HG03460 (cell line): ENCODE measurements at regions not wholly inside any gene's neighbourhood (a gene's known extent, or its start where the extent isn't known, plus 50 kb on each side); places are given as distances from the start of the nearest gene placed in this dataset.

ENCODE experiments used
- ATAC-seq: cut with Tn5 transposase; IDR thresholded peaks from one replicate; pipeline ENCODE4 v1.9.1; 2021; ENCODE audit not compliant: unreplicated experiment

GRCh38 chr18:25815659-25816058 is 274.8 kb downstream of the SS18 start:
- no peak for ATAC-seq

GRCh38 chr18:25814841-25815458 is 275.5 kb downstream of the SS18 start:
- ATAC-seq = peak; percentile 93

DNA sequence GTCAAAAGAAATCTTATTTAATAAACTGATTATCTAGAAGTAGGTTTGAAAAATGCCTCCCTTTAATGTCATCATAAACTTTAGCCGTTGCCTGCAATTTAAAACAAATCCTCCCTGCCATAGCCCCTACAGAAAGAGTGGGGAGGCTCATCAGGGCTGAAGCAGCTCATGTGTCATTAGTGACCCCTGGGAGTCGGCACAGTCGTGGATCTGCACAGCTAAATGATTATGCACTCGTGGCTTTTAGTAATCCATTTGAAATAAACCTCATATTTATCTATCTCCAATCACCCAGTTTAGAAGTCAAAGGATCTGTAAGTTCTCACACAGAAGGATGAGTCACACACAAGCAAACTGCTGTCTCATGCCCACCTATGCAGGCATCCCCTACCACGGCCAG is 277.3 kb downstream of the SS18 start:
- ATAC-seq = no peak

- no peak for ATAC-seq
Measured at GRCh38 chr18:25810736-25811135, 279.7 kb downstream of the SS18 start.

DNA sequence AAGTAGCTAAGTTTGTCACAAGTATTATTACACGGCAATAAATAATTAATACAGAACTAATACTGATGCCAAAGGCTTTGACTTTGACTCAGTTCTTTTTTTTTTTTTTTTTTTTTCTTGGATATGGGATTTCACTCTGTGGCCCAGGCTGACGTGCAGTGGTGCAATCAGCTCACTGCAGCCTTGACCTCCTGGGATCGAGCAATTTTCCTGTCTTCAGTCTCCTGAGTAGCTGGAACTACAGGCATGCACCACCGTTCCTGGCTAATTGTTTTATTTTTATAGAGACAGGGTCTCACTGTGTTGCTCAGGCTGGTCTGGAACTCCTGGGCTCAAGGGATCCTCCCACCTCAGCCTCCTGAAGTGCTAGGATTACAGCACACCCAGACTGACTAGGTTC is 284.5 kb downstream of the SS18 start:
- ATAC-seq = no peak

GRCh38 chr18:25805323-25805722 is 285.1 kb downstream of the SS18 start:
- ATAC-seq = no peak

DNA sequence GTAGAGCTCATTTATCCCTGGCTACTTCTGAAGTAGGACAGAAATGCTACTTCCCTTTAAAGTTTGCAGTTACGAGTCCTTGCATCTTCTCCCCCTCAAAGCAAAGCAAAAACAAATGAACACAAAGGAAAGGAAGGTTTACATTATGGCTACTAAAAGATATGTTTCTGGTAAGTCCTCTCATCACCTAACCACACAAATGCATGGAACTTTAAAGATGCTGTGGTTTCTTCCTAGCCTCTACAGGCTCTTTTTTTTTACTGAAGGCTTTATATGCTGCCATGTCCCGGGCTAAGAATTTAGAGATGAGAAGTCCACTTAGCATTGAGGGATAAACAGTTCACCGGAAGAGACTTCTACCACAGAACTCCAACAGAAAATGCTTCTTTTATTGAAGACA is 291.2 kb downstream of the SS18 start:
- ATAC-seq = no peak

DNA sequence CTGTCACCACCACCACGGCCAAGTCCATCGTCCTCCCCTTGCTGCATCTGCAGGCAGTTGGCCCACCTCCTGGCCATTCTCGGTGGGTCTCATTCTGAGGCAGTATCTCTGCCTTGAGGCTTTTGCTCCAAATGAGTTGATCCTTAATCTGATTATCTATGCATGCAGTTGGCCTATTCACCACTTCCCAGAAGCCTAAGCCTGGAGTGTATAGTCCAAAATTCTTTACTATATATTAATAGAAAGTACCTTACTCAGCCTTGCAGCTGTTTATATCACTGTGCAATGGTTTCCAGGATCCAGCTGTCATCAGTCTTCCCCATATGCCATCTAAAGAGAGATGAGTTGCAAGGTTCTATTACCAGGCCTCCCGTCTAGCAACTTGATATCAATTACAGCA is 292.4 kb downstream of the SS18 start:
- no peak for ATAC-seq

DNA sequence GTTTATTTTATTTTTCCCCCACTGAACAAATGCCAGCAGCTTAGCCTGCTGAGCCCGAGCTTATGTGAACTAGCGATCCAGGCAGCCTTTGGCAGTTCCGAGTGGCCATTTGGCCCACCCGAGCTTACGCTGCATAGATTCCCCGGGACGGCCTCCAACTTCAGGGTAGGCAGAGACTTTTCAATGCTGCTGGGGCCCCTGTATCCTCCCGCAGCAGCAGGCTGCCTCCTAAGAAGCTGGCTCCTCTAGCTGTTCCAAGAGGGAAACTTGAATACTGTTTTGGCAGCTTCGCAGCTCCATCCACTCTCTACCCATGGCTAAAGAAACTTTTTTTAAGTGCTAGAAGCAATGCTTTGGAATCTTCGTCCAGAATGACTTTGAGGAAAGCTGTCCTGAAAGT is 295.2 kb downstream of the SS18 start:
- ATAC-seq = no peak

- no peak for ATAC-seq
Measured at GRCh38 chr18:25787276-25787675, 303.1 kb downstream of the SS18 start.

- ATAC-seq = no peak
Measured at GRCh38 chr18:25786758-25787157, 303.7 kb downstream of the SS18 start.

DNA sequence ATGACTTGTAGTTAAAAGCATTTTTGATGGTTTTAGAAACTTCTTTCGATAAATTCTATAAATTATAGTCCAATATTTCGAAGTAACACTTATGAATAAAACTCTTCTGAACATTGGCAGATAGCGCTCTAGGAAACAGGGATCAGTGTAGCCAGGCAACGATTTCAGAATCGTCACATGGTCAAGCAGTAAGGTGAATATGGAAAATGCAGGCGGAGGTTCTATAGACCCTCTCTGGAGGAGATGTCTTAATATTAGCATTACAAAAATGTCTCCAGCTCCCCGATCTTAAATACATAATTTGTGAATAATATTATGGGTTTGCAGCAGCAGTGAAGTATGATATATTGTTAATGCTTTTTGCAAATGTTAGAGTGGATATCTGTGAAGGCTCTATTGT is 310.3 kb downstream of the SS18 start:
- no peak for ATAC-seq

DNA sequence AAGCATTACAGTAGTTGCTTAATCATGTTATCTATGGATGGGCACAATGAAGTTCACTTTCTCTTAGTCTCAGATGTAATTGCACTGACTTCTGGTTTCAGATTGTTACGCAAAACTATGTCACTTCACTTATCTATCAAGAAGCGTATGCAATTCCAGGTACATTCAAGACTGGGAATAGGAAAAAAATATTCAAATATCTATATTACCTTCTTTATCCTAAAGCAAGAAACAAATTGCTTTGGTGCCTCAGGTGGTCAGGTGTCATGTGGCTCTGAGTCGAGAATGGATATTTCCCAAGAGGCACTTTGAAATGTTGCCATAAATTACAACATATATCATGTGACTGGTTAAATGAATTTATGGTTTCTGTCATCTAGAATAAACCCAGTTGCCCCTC is 318.6 kb downstream of the SS18 start:
- ATAC-seq = no peak

DNA sequence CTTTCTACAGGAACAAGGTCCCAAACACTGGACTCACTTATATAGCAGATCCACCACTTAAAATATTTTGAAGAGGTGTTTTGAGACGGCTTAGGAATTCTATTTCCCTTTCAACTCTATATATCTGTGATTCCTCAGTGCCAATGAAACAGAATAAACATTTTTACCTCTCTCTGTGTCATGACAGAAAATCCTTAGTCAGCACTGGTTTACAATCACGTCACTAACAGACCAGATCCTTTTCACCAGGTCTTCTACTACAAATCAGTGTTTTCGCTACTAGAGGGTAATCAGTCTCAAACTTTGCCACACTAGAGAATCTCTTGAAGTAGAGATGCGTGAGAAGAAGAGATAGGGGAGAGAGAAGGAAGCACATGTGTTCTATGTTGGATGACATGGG is 325.6 kb downstream of the SS18 start:
- no peak for ATAC-seq

DNA sequence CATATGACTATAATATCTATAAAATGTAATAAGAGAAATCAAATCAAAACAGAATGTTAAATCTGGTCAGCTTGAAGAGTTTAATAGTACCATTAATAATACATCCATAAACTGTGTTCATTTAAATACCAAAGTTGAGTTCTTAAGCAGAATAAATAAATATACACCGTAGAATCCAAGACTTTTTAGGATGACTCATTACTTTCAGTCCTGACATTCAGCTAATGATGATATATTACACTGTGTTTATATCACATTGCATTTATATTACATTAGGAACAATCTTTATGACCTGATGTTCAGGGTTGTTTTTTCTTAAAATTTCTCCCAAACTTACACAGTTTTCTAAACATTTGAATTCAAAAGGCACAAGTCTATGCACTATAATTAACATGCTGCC is 331.3 kb downstream of the SS18 start:
- no peak for ATAC-seq

DNA sequence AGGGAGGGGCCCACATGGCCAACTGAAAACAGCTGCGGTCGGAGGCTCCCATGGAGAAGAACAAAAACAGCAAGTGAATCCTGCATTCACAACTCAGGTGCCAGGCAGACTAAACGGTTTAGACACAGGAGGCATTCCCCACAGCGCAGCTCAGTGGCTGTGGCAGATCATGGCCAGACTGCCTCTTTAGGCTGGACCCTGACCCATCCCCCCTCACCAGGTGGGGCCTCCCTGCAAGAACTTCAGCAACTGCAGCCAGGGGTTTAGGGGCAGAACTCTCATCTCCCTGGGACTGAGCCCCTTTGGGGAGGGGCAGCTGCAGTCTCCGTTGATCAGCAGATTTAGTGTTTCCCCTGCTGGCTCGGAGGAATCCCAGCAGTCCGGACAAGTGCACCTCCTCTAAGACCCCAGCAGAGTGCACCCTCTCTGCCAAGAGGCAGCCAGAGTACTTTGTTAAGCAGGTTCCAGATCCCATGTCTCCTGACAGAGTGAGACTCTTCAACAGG is 346.7 kb downstream of the SS18 start:
- ATAC-seq = no peak

GRCh38 chr18:25739376-25739775 is 351.0 kb downstream of the SS18 start:
- no peak for ATAC-seq

- no peak for ATAC-seq
Measured at GRCh38 chr18:25737710-25738311, 352.6 kb downstream of the SS18 start.

DNA sequence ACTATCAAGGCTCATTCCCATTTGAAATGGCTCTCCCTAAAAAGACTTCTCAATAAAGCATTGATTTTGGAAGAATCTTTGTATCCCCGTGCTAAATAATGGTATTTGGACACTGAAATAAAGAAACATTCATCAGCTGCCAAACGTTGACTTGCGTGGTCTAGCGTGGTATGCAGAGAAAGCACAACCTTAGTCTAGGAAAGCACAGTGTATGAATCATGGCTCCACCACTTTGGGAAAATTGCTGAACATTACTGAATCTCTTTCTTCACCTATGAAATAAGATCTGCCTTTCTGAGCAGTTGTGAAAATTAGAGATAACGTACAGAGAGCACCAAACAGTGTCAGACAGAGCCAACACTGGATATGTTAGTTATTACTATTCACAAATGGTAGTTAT is 353.9 kb downstream of the SS18 start:
- no peak for ATAC-seq

- ATAC-seq = no peak
Measured at GRCh38 chr18:25735459-25735858, 355.0 kb downstream of the SS18 start.

DNA sequence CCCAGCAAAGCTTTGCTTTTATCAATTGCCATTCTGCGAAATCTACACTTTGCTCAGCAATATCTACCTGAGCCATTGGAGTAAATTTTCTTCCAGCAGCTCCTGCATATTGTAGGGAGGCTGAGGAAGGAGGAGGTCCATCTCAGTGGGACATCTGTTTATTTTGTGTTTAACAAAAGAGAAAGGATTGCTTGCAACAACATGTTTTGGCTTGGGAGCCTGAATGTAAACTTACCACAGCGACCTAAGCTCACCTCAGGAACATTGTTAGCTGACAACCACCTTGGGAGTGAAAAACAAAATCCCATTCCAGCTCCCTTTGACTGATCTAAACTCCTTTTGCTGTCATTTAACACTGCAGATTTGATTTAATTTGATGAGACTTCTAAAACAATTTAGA is 356.1 kb downstream of the SS18 start:
- ATAC-seq = no peak

- no peak for ATAC-seq
Measured at GRCh38 chr18:25732862-25733261, 357.6 kb downstream of the SS18 start.

DNA sequence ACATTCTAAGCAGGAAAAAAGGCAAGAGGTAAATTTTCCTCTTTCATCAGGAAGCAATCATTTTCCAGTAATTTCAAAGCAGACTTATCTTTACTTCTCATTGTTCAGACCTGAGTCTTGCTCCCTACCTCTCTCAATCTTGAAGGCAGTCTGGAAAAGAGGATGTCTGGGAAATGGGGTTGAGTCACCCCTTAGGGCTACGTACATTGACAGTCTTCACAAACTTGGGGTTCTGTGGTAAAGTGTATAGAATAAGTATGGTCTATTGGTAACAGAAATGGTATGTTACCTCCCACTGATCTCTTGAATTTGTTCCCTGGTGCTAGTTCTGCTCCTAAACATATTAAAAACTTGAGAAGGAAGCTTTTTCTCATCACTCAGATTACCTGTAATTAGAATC is 361.3 kb downstream of the SS18 start:
- no peak for ATAC-seq
